Suppressor macrophage (primary cell): ENCODE measurements at regions not wholly inside any gene's neighbourhood (a gene's known extent, or its start where the extent isn't known, plus 50 kb on each side); places are given as distances from the start of the nearest gene placed in this dataset.

Source experiments
- DNase-seq, 4 experiments: peaks; one replicate each; pipeline ENCODE4 v3.0.0-alpha.2; 2020 to 2022

DNA sequence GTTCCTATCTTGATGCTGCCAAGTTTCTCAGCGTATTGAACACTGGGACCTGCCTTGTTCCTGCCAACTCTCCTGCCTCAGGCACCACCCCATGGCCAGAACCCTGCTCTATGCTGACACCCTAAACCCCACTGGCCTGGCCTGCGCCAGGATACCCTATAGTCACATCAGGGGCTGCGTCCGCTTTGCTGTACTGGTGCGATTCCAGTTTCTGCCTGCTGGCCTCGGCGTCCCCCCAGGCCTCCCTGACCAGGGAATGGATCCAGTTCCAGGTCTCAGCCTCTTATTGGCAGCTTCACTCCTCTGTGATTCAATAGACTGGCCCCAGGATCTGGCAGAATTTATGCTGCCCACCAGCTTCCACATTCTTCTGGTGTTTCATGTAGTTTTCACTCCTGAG, 55.0 kb downstream of the GPR6 start:
- DNase-seq, result no peak

- no peak for DNase-seq
Measured at GRCh38 chr6:110033749-110034666, 55.9 kb downstream of the GPR6 start.

- DNase-seq, result no peak
Measured at GRCh38 chr6:110034667-110035036, 56.5 kb downstream of the GPR6 start.

GRCh38 chr6:110035321-110035720, 57.2 kb downstream of the GPR6 start:
- no peak for DNase-seq

GRCh38 chr6:110036408-110037302, 58.5 kb downstream of the GPR6 start:
- no peak for DNase-seq

GRCh38 chr6:110037726-110038295, 59.7 kb downstream of the GPR6 start:
- DNase-seq, result no peak

DNA sequence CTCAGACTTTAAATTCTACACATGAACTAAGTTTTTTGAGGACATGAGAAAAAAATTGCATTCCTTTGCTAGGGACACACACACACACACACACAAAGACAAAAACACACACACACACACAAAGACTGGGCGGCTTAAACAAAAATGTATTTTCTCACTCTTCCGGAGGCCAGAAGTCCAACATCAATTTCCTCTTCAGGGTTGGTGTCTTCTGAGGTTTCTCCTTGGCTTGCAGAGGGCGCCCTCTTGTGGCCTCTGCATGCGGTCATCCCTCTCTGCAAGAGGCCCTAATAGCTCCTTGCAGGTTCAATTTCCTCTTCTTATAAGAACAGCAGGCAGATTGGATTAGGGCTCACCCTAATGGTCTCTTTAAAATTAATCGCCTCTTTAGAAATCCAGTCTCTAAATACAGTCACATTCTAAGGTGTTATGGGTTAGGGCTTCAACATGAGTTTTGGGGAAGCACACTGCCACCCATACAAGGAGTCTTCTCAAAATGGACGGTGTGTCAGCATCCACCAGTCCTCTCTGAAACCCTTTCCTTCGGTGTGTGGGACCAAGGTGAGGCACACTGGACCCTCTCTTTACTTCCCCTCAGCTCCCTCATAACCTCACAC, 61.4 kb downstream of the GPR6 start:
- peak; percentile 93 to 96 (median 94) for DNase-seq

- peak; percentile 31 to 57 (median 38) for DNase-seq
Measured at GRCh38 chr6:110039981-110040383, 61.9 kb downstream of the GPR6 start.

GRCh38 chr6:110040716-110041115, 62.6 kb downstream of the GPR6 start:
- DNase-seq, result no peak

- peak; percentile 19 to 69 (median 50) for DNase-seq
Measured at GRCh38 chr6:110041126-110041525, 63.0 kb downstream of the GPR6 start.

DNA sequence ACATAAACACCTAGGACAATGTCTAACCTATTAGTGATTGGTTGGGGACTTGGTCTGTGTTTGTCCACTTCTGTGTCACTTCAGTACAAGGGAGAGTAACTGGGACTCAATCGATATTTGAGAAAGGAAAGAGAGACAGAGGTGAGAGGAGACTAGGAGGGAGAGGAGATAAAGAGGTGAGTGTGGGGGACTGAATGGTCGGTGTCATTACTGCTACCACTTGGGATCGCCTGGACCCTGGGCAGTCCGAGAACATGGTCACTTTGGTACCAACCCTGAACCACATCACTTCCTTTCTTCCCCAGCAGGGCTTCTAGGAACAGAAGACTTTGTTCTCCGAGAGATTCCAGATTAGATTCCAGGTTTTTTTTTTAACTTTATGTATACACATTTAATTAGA, 63.7 kb downstream of the GPR6 start:
- DNase-seq, result no peak

DNA sequence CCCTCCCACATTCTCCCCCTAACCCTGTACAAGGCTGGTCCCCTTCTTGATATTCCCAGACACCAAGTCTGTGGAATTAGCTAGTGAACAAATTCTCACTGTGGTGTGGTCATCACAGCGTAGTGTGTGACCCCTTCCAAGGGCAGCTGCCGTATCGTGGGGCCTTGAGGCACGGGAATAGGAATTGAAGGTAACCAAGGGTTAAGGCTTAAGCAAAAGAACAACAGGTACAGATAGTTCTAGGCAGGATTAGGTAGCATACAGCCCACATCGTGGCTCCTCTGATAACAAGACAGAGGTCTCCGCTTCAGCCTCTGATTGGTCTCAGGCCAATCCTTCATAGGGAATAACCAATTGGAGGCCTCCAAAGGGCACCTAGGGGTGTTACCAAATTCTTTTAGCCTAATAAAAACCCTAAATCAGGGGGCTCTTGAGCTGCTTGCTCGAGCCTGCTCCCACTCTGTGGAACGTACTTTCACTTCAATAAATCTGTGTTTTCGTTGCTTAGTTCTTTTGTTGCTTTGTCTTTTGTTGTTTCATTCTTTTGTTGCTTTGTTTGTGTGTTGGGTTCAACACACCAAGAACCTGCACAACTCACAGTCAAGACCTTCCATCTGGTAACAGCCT, 64.7 kb downstream of the GPR6 start:
- DNase-seq, result no peak

- DNase-seq, result peak; percentile 70 to 83 (median 77)
Measured at GRCh38 chr6:110043366-110043994, 65.4 kb downstream of the GPR6 start.

DNA sequence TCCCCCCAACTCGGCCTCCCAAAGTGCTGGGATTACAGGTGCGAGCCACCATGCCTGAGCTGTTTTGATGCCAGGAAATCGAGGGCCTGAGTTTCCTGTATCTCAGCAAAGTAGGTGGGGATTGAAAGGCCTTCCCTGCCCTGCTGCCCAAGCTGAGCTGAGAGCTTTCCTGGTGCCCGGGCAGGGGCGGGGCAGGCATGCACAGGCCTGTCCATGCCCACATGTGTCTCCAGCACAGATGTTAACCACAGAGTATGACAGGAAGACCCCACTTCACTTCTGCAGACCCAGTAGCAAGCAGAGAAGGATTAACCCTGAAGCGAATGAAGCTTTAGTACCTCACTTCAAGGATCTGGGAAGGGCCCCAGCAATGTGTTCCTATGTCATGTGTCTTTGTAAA, 66.0 kb downstream of the GPR6 start:
- peak in 1 of 4 experiments; percentile 20 for DNase-seq

DNA sequence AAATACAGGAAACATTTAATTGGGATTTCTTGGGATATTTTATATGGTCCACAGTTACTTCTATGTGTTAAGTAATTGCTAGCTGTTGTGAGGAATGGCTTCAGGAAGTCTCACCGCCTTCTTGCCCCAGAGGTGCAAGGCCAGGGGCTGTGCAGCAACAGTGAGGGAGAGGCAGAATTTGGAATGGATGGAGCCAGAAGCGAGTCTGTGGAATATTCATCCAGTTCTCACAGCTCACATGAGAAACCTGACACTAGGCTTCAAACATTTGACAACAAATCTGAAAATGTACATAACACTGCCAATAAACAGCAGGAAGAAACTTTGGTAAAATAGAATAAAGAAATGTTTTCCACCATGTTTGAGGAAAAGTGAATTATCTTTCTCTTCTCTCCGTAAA, 66.5 kb downstream of the GPR6 start:
- no peak for DNase-seq

DNA sequence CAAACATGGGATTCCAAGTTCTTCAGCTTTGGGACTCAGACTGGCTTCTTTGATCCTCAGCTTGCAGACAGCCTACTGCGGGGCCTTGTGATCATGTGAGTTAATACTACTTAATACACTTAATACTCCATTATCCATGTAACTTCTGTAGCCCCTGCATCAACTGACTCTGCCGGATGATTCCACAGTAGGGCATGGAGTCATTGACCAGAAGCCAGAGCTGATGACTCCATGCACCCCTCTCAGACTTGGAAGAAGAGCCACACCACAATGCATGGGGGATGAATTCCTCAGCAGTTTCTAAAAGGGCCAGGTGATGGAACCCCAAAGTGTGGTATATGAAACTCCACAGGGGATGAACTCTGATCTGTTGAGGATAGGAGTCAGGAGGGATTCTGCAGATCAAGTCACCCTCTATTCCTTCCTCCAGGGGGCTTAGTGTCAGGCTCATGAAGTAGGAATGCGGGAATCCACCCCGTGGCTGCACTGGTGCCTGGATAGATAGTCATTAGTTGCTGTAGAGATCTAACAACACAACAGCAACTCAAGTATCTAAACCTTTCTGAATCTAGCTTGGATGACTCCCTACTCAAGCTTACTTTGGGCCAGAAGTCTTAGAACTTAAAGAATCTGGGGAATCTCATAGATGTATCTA, 70.2 kb downstream of the GPR6 start:
- no peak for DNase-seq

- no peak for DNase-seq
Measured at GRCh38 chr6:110049696-110050439, 71.8 kb downstream of the GPR6 start.
